H9 (cell line): ENCODE measurements at regions not wholly inside any gene's neighbourhood (a gene's known extent, or its start where the extent isn't known, plus 50 kb on each side); places are given as distances from the start of the nearest gene placed in this dataset.

Source experiments
- DNase-seq: peaks from one replicate; pipeline ENCODE4 v3.0.0-alpha.2; 2017
- H2AFZ ChIP-seq: one replicate; pipeline ENCODE4 v1.6.1; 2013; ENCODE audit warnings: mild to moderate bottlenecking, low read length, control low read depth, moderate library complexity
- H2AK5ac ChIP-seq: 2 replicates; pipeline ENCODE4 v1.6.1; 2013; ENCODE audit warnings: low read length, control low read depth, mixed read lengths; ENCODE audit not compliant: insufficient read length
- H2BK120ac ChIP-seq: one replicate; pipeline ENCODE4 v1.6.1; 2013; ENCODE audit warnings: low read depth, mild to moderate bottlenecking, low read length, control low read depth, inconsistent platforms; ENCODE audit not compliant: poor library complexity, severe bottlenecking
- H2BK12ac ChIP-seq: 2 replicates; pipeline ENCODE4 v1.6.1; 2013; ENCODE audit warnings: low read length, control low read depth, mixed read lengths, low read depth; ENCODE audit not compliant: insufficient read length
- H2BK15ac ChIP-seq: 2 replicates; pipeline ENCODE4 v1.6.1; 2013; ENCODE audit warnings: low read depth, low read length, control low read depth
- H2BK20ac ChIP-seq: one replicate; pipeline ENCODE4 v1.6.1; 2013; ENCODE audit warnings: low read depth, mild to moderate bottlenecking, low read length, control low read depth, inconsistent platforms; ENCODE audit not compliant: poor library complexity, severe bottlenecking
- H2BK5ac ChIP-seq: 2 replicates; pipeline ENCODE4 v1.6.1; 2013; ENCODE audit warnings: low read length, control low read depth, mixed read lengths; ENCODE audit not compliant: insufficient read length
- H3K14ac ChIP-seq: 2 replicates; pipeline ENCODE4 v1.6.1; 2013; ENCODE audit warnings: low read length, control low read depth; ENCODE audit not compliant: insufficient read depth
- H3K18ac ChIP-seq: 2 replicates; pipeline ENCODE4 v1.6.1; 2013; ENCODE audit warnings: low read depth, mild to moderate bottlenecking, mixed read lengths, low read length, control low read depth; ENCODE audit not compliant: insufficient read length
- H3K23ac ChIP-seq: 2 replicates; pipeline ENCODE4 v1.6.1; 2013; ENCODE audit warnings: low read length, control low read depth, mixed read lengths, low read depth; ENCODE audit not compliant: insufficient read length
- H3K23me2 ChIP-seq: 2 replicates; pipeline ENCODE4 v1.6.1; 2013; ENCODE audit warnings: low read depth, mild to moderate bottlenecking, mixed read lengths, low read length, control low read depth; ENCODE audit not compliant: insufficient read length, poor library complexity, severe bottlenecking
- H3K27ac ChIP-seq: 2 replicates; pipeline ENCODE4 v1.5.1; 2013; ENCODE audit warnings: low read length, control low read depth, mixed read lengths, low read depth; ENCODE audit not compliant: insufficient read length
- H3K27me3 ChIP-seq: 2 replicates; pipeline ENCODE4 v1.6.1; 2013; ENCODE audit warnings: low read length, control low read depth, inconsistent platforms; ENCODE audit not compliant: insufficient read depth
- H3K4ac ChIP-seq: 2 replicates; pipeline ENCODE4 v1.6.1; 2013; ENCODE audit warnings: low read depth, mild to moderate bottlenecking, control low read depth, inconsistent platforms, low read length, moderate library complexity
- H3K4me1 ChIP-seq: 2 replicates; pipeline ENCODE4 v1.6.1; 2013; ENCODE audit warnings: low read length, control low read depth, inconsistent platforms; ENCODE audit not compliant: insufficient read depth
- H3K4me2 ChIP-seq: 2 replicates; pipeline ENCODE4 v1.6.1; 2013; ENCODE audit warnings: low read length, control low read depth, mixed read lengths; ENCODE audit not compliant: insufficient read length, insufficient read depth
- H3K56ac ChIP-seq: 2 replicates; pipeline ENCODE4 v1.6.1; 2013; ENCODE audit warnings: low read depth, mild to moderate bottlenecking, mixed read lengths, low read length, control low read depth; ENCODE audit not compliant: insufficient read length
- H3K79me1 ChIP-seq: 2 replicates; pipeline ENCODE4 v1.6.1; 2013; ENCODE audit warnings: low read depth, mild to moderate bottlenecking, moderate library complexity, low read length, control low read depth, inconsistent platforms; ENCODE audit not compliant: insufficient read depth, poor library complexity, severe bottlenecking
- H3K79me2 ChIP-seq: 2 replicates; pipeline ENCODE4 v1.6.1; 2013; ENCODE audit warnings: low read length, control low read depth, inconsistent platforms; ENCODE audit not compliant: insufficient read depth
- H3K9ac ChIP-seq: 2 replicates; pipeline ENCODE4 v1.6.1; 2013; ENCODE audit warnings: low read length, control low read depth, mixed read lengths; ENCODE audit not compliant: insufficient read length; ENCODE audit errors: extremely low read depth
- H3K9me3 ChIP-seq: one replicate; pipeline ENCODE4 v1.6.1; 2013; ENCODE audit warnings: low read depth, low read length, inconsistent platforms; ENCODE audit not compliant: control insufficient read depth
- H3T11ph ChIP-seq: one replicate; pipeline ENCODE4 v1.6.1; 2013; ENCODE audit warnings: mild to moderate bottlenecking, low read length, control low read depth, inconsistent platforms
- H4K20me1 ChIP-seq: one replicate; pipeline ENCODE4 v1.6.1; 2013; ENCODE audit not compliant: control insufficient read depth, insufficient read length, insufficient read depth
- H4K5ac ChIP-seq: 2 replicates; pipeline ENCODE4 v1.6.1; 2013; ENCODE audit warnings: low read depth, mild to moderate bottlenecking, mixed read lengths, low read length, control low read depth; ENCODE audit not compliant: insufficient read length
- H4K8ac ChIP-seq: replicated peaks from 2 replicates; pipeline ENCODE4 v1.6.1; 2013; ENCODE audit warnings: low read length, control low read depth, mixed read lengths, low read depth; ENCODE audit not compliant: insufficient read length
- H4K91ac ChIP-seq: 2 replicates; pipeline ENCODE4 v1.6.1; 2013; ENCODE audit warnings: low read depth, mild to moderate bottlenecking, moderate library complexity, mixed read lengths, low read length, control low read depth; ENCODE audit not compliant: insufficient read length
- H3K27ac Mint-ChIP-seq, 3 experiments: 2 replicates in 2 of 3; 3 replicates in 1 of 3; pipeline ENCODE4 v1.8.0; 2020 to 2021; ENCODE audit warnings: mixed read lengths in 3 of 3, mild to moderate bottlenecking in 1 of 3, moderate library complexity in 1 of 3
- H3K27me3 Mint-ChIP-seq: 2 replicates; pipeline ENCODE4 v1.8.0; 2021; ENCODE audit warnings: low read depth, mild to moderate bottlenecking, moderate library complexity, mixed read lengths
- H3K36me3 Mint-ChIP-seq, 3 experiments: 2 replicates in 2 of 3; 3 replicates in 1 of 3; pipeline ENCODE4 v1.8.0; 2020 to 2021; ENCODE audit warnings: low read depth in 3 of 3, mixed read lengths in 3 of 3; ENCODE audit not compliant: insufficient read depth in 1 of 3
- H3K4me1 Mint-ChIP-seq, 2 experiments: 2 replicates each; pipeline ENCODE4 v1.8.0; 2020; ENCODE audit warnings: mixed read lengths in 2 of 2
- H3K4me3 Mint-ChIP-seq, 2 experiments: 2 replicates in 1 of 2; 3 replicates in 1 of 2; pipeline ENCODE4 v1.8.0; 2020 to 2021; ENCODE audit warnings: mild to moderate bottlenecking in 2 of 2, mixed read lengths in 2 of 2, moderate library complexity in 1 of 2
- H3K9me3 Mint-ChIP-seq, 2 experiments: 2 replicates in 1 of 2; 3 replicates in 1 of 2; pipeline ENCODE4 v1.8.0; 2020; ENCODE audit warnings: mild to moderate bottlenecking in 2 of 2, mixed read lengths in 2 of 2, moderate library complexity in 1 of 2
- CTCF ChIP-seq: fragments of 200-600 bp; sonication (generic); conservative IDR thresholded peaks from 3 replicates; pipeline ENCODE4 v1.8.0; 2021; ENCODE audit warnings: antibody characterized with exemption, mild to moderate bottlenecking
- WGBS: extraction: QIAGEN DNeasy Blood & Tissue Kit; methylation state at CpG from one replicate; pipeline ENCODE4 v1.1.7; 2013; ENCODE audit warnings: missing lambda C conversion rate, low lambda C conversion rate, mixed read lengths; ENCODE audit not compliant: insufficient read length; ENCODE audit errors: extremely low coverage; 5-methylcytosine and 5-hydroxymethylcytosine counted together

GRCh38 chr15:62612771-62613170 is 429.8 kb upstream of the TPM1 start:
- H3K23me2 ChIP-seq: no peaks in the 10 kb centered on the region
- H3K23ac ChIP-seq: no peak overlapping the region
- no CpG with 5 or more reads among the region's 2 CpGs for WGBS
- no peak overlapping the region for H4K5ac ChIP-seq
- no peak overlapping the region for H3K9ac ChIP-seq
- peaks cover 11 to 12% of the 10 kb centered on the region in 2 experiments for H3K4me1 Mint-ChIP-seq
- no peak overlapping the region for H3K14ac ChIP-seq
- H3K79me2 ChIP-seq: no peaks in the 10 kb centered on the region
- no peak overlapping the region for H3T11ph ChIP-seq
- H2BK12ac ChIP-seq: no peak overlapping the region
- no peaks in the 10 kb centered on the region for H3K4me1 ChIP-seq
- TF ChIP-seq CTCF: no peak
- H4K8ac ChIP-seq: no peak overlapping the region
- no peak overlapping the region for H2BK15ac ChIP-seq
- H3K27me3 Mint-ChIP-seq: no peaks in the 10 kb centered on the region
- H3K18ac ChIP-seq: no peak overlapping the region
- no peak overlapping the region for H3K4ac ChIP-seq
- DNase-seq: no peak
- no peaks in the 10 kb centered on the region for H3K36me3 Mint-ChIP-seq
- no peaks in the 10 kb centered on the region for H3K9me3 Mint-ChIP-seq
- H3K56ac ChIP-seq: no peak overlapping the region
- no peaks in the 10 kb centered on the region for H3K79me1 ChIP-seq
- no peak overlapping the region for H3K27ac ChIP-seq
- no peak overlapping the region for H3K4me2 ChIP-seq
- no peaks in the 10 kb centered on the region for H3K9me3 ChIP-seq
- no peak overlapping the region for H2BK120ac ChIP-seq
- H3K27me3 ChIP-seq: no peaks in the 10 kb centered on the region
- H3K4me3 Mint-ChIP-seq: no peak overlapping the region
- no peak overlapping the region for H3K27ac Mint-ChIP-seq
- no peak overlapping the region for H4K91ac ChIP-seq
- H2BK20ac ChIP-seq: no peak overlapping the region
- no peak overlapping the region for H2AFZ ChIP-seq
- no peak overlapping the region for H2AK5ac ChIP-seq
- no peaks in the 10 kb centered on the region for H4K20me1 ChIP-seq
- H2BK5ac ChIP-seq: no peak overlapping the region
